IPS-NIHi11 (cell line): ENCODE measurements at regions not wholly inside any gene's neighbourhood (a gene's known extent, or its start where the extent isn't known, plus 50 kb on each side); places are given as distances from the start of the nearest gene placed in this dataset.

Experiments used
- DNase-seq: peaks from one replicate; pipeline ENCODE4 v3.0.0; 2012; ENCODE audit warnings: mixed read lengths, low spot score

DNA sequence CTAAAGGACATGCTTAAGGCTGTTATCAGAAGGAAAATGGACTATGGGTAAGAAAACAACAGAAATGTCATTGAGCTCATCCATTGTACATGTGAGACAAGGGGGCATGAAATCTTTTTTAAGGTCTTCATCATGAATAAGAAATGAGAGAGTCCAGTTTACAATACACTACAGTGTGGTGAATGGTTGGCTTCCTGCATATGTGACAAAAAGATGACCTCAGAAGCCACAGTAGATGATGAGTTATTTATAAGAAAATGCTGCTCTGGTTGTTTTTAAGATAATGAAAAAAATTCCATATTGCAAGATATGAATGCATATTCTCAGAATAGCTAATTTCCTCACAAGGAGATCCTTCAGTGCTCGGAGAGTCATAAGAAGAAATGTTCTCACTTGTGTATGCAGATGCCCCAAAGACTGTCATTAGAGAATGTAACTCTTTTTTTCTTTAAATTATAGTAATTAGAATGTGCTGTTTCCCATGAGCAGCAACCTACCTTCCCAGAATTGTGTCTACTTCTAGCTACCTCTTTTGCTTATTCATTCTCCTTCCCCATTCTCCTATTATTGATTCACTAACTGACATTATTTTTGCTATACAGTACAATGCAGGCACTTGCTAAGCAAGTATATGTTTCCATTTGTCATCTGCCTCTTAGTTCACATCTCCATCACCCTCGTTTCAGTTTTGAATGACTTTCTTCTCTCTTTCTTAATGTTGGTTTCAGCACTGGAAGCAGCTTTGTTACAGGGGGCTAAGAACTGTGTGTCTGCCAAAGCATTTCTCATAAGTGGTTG lies 152.0 kb upstream of the PEX5L start:
- DNase-seq = no peak

DNA sequence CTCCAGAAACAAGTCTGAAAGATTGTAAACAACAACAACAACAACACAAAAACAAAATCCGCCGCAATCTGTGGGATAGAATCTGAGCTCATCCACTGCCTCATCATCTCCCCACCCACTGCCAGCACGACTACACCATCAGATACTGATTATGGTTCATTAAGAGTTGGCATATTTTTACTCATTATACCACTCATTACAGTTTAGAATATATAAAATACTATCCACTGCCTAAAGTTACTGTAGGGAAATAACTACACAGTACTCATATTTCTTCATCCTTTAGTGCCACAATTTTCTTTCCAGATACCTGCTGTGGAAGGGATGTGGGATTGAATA lies 152.5 kb upstream of the PEX5L start:
- no peak for DNase-seq

DNA sequence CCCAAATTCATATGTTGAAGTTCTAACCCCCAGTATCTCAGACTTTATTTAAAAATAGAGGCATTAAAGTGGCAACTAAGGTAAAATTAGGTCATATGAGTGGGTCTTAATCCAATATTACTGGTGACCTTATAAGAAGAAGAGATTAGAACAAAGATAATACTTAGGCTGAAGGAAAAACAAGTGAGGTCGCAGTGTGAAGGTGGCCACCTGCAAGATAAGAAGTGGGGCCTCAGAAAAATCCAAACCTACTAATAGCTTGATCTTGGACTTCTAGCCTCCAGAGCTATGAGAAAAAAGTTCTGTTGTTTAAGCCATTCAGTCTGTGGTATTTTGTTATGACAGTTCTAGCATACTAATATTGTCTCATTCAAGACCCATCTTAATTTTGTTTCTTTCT lies 159.9 kb upstream of the PEX5L start:
- DNase-seq = no peak

- no peak for DNase-seq
Measured at GRCh38 chr3:180199417-180199995, 162.8 kb upstream of the PEX5L start.

GRCh38 chr3:180215866-180216265 lies 179.1 kb upstream of the PEX5L start:
- no peak for DNase-seq

DNA sequence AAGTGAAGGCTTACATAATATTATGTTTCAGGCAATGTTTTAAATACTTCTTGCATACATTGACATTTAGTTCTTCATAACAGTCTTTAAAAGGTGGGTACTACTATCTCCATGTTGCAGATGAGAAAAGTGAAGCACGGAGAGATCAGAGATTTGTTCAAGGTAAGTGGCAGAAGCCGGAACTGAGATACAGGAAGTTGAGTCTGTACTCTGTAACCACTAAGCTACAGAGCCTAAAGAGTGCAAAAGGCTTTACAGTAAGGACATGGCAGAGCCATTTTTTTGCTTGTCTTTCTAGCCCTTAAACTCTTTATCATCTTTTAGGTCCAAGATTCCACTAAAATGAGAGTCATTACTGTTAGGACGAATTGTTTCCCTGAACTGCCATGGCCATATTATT lies 186.5 kb upstream of the PEX5L start:
- DNase-seq = no peak

DNA sequence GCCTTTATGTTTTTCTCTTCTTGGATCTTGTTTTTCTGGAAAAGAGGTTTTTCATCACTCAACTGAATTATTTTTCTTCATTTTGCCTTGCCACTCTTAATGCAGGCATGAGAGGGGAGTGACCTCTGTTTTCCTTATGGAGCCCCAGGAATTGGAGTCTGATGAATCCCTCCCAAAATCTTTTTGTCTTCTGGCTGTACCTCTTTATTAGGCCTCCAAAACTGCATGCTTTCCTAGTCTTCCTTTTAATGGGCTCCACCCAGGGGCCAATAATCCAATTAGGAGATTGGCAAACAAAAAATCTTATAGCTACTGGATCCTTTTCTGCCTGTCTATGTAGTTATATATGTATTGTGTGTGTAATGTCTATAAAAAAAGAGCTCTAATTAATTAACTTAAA lies 192.4 kb upstream of the PEX5L start:
- no peak for DNase-seq

DNA sequence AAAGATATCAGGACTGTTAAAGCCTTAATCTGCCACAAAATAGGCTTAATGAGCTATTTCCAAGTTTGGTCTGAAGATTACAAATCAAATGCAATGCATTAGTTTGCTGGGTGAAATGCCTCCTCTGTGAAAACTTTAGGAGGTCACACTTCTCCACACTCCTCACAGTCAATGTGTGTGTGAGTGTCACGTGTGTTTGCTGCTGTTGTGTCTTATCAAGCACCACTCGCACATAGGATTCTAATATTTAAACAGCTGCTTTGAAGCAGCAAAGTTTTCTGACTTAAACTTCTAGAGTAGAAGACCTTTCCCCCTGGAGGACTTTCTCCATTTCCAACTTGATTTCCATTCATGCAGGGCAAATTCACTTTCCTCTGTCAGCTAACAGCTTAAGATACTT lies 203.2 kb upstream of the PEX5L start:
- no peak for DNase-seq

DNA sequence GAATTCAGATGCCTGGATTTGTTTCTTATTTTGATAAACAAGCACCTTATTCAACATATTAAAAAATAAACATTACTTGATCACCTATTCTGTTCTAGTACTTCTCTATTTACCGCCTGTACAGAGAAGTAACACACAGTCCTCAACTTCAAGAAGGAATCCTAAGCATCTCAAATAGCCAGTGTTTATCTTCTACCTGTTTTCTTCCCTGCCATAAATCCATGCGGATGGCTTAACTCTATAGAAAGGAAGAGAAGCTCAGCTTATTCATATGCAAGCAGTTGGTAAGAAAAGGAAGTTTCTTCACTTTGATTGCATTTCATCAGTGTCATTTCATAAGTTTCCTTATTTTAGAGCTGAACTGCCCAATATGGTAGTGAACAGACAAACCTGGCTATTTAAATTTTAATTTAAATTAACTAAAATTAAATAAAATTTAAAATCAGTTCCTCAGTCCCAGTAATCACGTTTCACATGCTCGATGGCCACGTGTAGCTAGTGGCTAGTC lies 210.0 kb upstream of the PEX5L start:
- DNase-seq = no peak

- DNase-seq = no peak
Measured at GRCh38 chr3:180250172-180250571, 213.4 kb upstream of the PEX5L start.

- DNase-seq = no peak
Measured at GRCh38 chr3:180252683-180253082, 215.9 kb upstream of the PEX5L start.

DNA sequence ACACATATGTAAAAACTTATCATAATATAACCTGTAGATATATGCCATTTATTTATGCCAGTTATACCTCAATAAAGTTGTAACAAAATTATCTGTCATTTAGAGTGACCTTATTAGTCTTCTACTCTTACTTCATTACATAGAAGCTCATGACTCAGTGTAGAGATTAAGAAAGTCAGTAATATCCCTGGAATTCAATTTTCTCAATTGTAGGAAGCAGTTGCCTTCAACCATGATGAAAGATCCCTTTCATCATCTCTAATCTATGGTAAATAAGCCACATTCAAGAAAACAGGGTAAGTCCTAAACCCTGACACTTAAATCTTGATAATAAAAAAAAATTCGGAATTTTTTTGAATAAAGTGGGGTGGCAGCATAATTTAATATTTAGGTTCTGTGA lies 216.5 kb upstream of the PEX5L start:
- DNase-seq = no peak

DNA sequence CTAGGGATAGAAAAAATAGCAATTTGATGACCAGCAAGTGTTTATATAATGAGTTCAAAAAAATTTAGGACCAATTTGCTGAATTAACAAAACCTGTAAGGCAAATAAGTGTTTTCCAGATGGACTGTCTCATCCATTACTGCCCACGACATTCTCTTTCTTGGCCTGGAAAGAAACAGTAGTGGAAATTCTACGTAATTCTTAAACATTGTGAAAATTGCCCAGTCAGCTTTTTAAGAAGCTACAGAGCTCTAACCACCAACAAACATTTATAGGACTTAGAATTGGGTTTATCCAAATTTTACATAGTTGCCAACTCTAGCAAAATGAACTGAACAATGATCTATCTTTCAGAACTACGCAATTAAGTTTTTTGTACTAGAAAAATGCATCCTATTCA lies 227.7 kb upstream of the PEX5L start:
- no peak for DNase-seq

DNA sequence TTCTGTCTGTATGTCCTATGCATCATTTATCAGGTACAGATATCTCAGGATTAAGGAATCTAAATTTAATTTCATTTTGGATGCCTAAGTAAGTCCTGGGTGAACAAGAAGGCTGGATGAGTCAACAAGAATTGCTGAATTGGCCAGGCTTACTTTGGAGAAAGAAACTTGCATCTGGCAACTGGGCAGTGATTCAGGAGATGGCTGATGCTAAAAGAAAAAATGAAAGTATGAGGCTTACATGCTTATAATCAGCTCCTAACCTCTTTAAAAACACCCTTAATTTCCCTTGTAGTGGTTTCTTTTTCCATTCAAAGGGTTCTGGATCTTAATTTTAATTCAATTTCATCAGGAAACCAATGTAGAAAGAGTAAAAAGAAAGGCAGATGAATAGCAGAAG lies 228.8 kb upstream of the PEX5L start:
- no peak for DNase-seq

- DNase-seq = no peak
Measured at GRCh38 chr3:180267202-180267843, 230.6 kb upstream of the PEX5L start.

DNA sequence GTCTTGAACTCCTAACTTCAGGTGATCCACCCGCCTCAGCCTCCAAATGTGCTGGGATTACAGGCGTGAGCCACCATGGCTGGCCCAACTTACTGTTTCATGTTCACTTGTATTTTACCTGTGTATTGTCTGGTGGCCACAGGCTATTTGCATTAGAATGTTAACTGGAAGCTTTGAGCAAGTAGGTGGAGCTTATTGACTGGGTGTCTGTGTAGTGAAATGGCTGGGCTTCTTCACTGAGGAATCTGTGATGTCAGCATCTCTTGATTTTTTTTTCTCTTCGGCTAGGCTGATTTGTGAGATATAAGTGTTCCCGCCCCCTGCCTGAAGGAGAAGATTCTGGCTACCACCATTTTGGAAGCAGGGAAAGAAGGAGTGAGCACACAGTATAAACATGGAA lies 237.8 kb upstream of the PEX5L start:
- peak; percentile 34 for DNase-seq

GRCh38 chr3:180275176-180275575 lies 238.4 kb upstream of the PEX5L start:
- DNase-seq = no peak

DNA sequence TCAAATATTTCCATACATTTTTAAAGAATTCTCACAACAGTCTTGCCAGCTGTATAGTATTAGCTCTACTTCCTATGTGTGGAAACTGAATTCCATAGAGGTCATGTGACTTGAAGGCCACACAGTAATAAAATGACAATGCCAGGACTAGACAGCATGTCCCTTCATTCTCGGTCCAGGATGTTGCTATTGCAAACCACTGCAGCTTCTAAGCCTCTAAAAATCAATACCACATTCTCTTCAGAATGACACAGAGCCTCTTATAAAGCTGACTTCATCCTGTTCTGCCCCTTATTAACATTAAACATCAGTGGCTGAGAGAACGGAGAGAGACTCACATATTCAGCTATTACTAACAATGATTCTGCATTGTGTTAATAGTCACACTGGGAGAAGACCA lies 240.3 kb upstream of the PEX5L start:
- no peak for DNase-seq

DNA sequence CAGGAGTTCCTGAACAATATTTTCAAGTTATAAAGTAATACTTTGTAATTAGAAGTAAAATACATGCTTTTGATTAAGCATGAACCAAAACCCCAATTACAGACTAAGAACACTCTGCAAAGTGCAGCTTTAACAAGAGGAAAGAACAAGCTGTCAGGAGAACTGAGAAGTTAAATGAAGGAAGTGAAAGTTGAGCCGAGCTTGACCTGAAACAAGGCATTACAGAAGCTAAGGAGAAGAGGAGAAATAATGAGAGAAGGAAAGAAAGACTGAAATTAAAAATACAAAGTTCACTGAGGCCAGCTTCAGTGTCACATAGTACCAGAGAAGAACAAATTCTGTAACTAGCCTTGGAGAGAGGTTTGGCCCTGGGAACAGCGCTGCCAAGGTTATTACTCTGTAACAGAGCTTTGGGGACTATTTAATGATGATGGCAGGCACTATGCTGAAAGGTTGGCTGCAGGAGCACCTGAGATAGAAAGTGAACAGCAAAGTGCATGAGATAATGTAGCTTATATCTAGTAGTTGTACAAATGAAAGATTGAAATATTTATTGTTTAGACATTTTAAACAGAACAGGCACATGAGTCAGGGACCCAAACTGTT lies 241.9 kb upstream of the PEX5L start:
- DNase-seq = no peak

DNA sequence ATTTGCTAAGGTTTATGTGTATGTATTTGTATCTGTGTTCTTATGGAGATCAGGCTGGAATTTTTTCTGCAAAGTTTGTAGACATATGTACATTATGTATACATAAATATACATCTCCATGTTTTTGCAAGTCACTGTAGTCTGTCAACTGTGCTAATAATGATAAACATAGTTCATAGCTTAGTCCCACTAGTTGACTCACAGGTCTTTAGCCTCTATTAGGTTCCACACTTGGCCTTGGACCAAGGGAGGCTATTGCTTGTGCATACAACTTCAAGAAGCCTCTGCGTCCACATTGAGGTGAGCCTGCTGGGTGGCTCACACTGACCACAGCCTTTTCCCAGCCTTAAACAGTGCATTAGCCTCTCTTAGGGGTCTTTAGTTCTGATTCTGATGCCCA lies 243.8 kb upstream of the PEX5L start:
- DNase-seq = no peak

GRCh38 chr3:180282386-180282785 lies 245.6 kb upstream of the PEX5L start:
- no peak for DNase-seq

DNA sequence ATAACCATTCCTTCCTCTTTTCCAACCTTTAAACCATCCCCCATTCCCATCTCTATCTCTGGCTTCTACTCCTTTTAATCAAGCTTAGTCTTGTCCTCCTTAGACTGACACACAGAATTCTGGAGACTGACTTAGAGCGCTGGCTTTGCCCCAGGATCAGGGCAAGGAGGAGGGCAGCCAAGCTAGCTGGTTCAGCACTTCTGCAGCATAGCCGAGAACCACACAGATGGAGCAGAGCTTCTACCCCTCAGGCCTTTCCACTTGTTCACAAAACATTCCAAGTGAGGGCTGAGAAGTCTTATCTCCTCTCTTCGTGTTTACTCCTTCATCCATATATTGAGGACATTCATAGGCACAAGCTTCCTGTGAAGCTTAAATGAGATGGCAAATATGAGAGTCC lies 246.5 kb upstream of the PEX5L start:
- DNase-seq = no peak
